ENCODE measurements at regions not wholly inside any gene's neighbourhood (a gene's known extent, or its start where the extent isn't known, plus 50 kb on each side); places are given as distances from the start of the nearest gene placed in this dataset.

DNA sequence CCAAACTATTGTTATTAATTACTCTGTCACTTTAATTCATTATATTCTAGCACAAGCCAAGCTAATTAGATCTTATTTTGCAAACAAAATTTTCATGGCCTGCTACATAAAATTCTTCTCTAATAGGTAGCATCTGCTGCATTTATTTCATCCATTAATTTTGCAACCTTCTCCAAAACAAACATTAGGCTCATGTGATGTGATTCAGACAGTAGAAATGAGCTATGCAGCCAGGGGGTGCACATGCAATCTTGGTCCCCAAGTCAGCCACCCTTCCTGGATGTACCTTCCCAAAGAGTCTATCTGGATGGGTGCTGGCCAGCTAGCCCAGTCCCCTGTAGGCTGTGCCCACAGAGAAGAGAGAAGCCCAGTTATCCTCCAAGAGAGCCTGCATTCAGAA, 242.1 kb upstream of the OSR1 start:
- H3K27ac ChIP-seq (ENCODE audit: extremely low read depth, low read depth, low read length), result no peak overlapping the region
- POLR2A ChIA-PET, result no interaction called here
- no peak overlapping the region for H3K4me3 ChIP-seq (ENCODE audit: low read depth, low read length)
- no peaks in the 10 kb centered on the region for H3K36me3 ChIP-seq (ENCODE audit: control insufficient read depth in 2 of 2, insufficient read depth in 1 of 2, low read length in 2 of 2)
- H3K9me3 ChIP-seq (ENCODE audit: control insufficient read depth, insufficient read depth, low read depth, low read length), result no peaks in the 10 kb centered on the region
- no peaks in the 10 kb centered on the region for H3K4me1 ChIP-seq (ENCODE audit: control insufficient read depth, insufficient read depth, low read length)
- TF ChIP-seq, protein P1, sequence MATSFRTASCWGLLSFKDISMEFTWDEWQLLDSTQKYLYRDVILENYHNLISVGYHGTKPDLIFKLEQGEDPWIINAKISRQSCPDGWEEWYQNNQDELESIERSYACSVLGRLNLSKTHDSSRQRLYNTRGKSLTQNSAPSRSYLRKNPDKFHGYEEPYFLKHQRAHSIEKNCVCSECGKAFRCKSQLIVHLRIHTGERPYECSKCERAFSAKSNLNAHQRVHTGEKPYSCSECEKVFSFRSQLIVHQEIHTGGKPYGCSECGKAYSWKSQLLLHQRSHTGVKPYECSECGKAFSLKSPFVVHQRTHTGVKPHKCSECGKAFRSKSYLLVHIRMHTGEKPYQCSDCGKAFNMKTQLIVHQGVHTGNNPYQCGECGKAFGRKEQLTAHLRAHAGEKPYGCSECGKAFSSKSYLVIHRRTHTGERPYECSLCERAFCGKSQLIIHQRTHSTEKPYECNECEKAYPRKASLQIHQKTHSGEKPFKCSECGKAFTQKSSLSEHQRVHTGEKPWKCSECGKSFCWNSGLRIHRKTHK (tag by site-specific recombination; IDR thresholded peaks at IDR 0.05), result no peak
- CTCF ChIA-PET, result interaction anchor here (0.6 kb wide), 1 partner anchor 749 kb away, joined by 3 read pairs; no protein-coding TSS in a partner anchor

DNA sequence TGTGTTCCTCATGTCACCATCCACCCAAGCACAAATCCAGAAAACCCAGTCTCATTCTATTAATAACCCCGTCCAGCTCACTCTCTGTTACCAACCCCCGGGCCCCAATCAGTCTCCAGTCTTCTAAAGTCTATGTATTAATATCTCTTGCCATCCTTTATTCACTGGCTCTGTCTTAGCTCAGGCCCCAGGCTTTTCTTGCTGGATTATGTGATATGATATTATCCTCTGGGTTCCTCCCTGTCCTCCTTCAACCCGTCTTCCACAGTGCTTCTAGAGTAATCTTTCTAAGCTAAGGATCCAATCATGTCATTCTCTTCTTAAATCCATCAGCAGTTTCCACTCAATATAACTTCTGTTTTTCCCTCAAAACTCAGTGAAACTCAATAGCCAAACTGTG, 240.5 kb upstream of the OSR1 start:
- Histone ChIP-seq H3K4me3 (ENCODE audit: low read depth, low read length) (no peak overlapping the region), H3K27ac (ENCODE audit: extremely low read depth, low read depth, low read length) (no peak overlapping the region), H3K4me1 (ENCODE audit: control insufficient read depth, insufficient read depth, low read length) (no peaks in the 10 kb centered on the region), H3K9me3 (ENCODE audit: control insufficient read depth, insufficient read depth, low read depth, low read length) (no peaks in the 10 kb centered on the region), H3K36me3 (ENCODE audit: control insufficient read depth in 2 of 2, insufficient read depth in 1 of 2, low read length in 2 of 2) (no peaks in the 10 kb centered on the region)
- POLR2A ChIA-PET, result no interaction called here
- CTCF ChIA-PET, result interaction anchor here (1.0 kb wide), 1 partner anchor 12 kb away, joined by 3 read pairs; no protein-coding TSS in a partner anchor
- TF ChIP-seq, protein P2, sequence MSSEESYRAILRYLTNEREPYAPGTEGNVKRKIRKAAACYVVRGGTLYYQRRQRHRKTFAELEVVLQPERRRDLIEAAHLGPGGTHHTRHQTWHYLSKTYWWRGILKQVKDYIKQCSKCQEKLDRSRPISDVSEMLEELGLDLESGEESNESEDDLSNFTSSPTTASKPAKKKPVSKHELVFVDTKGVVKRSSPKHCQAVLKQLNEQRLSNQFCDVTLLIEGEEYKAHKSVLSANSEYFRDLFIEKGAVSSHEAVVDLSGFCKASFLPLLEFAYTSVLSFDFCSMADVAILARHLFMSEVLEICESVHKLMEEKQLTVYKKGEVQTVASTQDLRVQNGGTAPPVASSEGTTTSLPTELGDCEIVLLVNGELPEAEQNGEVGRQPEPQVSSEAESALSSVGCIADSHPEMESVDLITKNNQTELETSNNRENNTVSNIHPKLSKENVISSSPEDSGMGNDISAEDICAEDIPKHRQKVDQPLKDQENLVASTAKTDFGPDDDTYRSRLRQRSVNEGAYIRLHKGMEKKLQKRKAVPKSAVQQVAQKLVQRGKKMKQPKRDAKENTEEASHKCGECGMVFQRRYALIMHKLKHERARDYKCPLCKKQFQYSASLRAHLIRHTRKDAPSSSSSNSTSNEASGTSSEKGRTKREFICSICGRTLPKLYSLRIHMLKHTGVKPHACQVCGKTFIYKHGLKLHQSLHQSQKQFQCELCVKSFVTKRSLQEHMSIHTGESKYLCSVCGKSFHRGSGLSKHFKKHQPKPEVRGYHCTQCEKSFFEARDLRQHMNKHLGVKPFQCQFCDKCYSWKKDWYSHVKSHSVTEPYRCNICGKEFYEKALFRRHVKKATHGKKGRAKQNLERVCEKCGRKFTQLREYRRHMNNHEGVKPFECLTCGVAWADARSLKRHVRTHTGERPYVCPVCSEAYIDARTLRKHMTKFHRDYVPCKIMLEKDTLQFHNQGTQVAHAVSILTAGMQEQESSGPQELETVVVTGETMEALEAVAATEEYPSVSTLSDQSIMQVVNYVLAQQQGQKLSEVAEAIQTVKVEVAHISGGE (tag by site-specific recombination; conservative IDR thresholded peaks at IDR 0.05; ENCODE audit: low read depth), result no peak
- TF ChIP-seq ZNF146 (tag by site-specific recombination; IDR thresholded peaks at IDR 0.05) (no peak), ZNF239 (tag by site-specific recombination; IDR thresholded peaks at IDR 0.05) (no peak), FEZF1 (tag by site-specific recombination; IDR thresholded peaks at IDR 0.05) (no peak), PRDM1 (tag by site-specific recombination; IDR thresholded peaks at IDR 0.05) (no peak)
- TF ChIP-seq, protein P3, sequence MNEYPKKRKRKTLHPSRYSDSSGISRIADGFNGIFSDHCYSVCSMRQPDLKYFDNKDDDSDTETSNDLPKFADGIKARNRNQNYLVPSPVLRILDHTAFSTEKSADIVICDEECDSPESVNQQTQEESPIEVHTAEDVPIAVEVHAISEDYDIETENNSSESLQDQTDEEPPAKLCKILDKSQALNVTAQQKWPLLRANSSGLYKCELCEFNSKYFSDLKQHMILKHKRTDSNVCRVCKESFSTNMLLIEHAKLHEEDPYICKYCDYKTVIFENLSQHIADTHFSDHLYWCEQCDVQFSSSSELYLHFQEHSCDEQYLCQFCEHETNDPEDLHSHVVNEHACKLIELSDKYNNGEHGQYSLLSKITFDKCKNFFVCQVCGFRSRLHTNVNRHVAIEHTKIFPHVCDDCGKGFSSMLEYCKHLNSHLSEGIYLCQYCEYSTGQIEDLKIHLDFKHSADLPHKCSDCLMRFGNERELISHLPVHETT (tag by site-specific recombination; IDR thresholded peaks at IDR 0.05), result no peak

DNA sequence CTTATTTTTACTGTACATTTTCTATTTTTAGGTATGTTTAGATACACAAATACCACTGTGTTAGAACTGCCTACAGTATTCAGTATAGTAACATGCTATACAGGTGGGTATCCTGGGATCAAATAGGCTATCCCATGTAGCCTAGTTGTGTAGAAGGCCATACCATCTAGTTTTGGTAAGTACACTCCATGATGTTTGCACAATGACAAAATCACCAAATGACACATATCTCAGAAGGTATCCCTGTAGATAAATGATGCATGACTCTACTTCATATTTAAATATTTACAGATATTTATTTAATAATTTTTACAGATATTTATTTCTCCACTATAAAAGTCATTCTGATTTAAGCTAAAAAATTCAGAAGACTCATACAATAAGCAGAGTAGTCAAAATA, 233.8 kb upstream of the OSR1 start:
- ChIA-PET CTCF (no interaction called here), POLR2A (no interaction called here)
- Histone ChIP-seq H3K27ac (ENCODE audit: extremely low read depth, low read depth, low read length) (no peak overlapping the region), H3K36me3 (ENCODE audit: control insufficient read depth in 2 of 2, insufficient read depth in 1 of 2, low read length in 2 of 2) (no peaks in the 10 kb centered on the region), H3K4me3 (ENCODE audit: low read depth, low read length) (no peak overlapping the region), H3K4me1 (ENCODE audit: control insufficient read depth, insufficient read depth, low read length) (no peaks in the 10 kb centered on the region), H3K9me3 (ENCODE audit: control insufficient read depth, insufficient read depth, low read depth, low read length) (no peaks in the 10 kb centered on the region)
- TF ChIP-seq, protein P4, sequence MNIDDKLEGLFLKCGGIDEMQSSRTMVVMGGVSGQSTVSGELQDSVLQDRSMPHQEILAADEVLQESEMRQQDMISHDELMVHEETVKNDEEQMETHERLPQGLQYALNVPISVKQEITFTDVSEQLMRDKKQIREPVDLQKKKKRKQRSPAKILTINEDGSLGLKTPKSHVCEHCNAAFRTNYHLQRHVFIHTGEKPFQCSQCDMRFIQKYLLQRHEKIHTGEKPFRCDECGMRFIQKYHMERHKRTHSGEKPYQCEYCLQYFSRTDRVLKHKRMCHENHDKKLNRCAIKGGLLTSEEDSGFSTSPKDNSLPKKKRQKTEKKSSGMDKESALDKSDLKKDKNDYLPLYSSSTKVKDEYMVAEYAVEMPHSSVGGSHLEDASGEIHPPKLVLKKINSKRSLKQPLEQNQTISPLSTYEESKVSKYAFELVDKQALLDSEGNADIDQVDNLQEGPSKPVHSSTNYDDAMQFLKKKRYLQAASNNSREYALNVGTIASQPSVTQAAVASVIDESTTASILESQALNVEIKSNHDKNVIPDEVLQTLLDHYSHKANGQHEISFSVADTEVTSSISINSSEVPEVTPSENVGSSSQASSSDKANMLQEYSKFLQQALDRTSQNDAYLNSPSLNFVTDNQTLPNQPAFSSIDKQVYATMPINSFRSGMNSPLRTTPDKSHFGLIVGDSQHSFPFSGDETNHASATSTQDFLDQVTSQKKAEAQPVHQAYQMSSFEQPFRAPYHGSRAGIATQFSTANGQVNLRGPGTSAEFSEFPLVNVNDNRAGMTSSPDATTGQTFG (tag by site-specific recombination; IDR thresholded peaks at IDR 0.05; ENCODE audit: borderline replicate concordance), result no peak
- no peak for TF ChIP-seq HOXD13 (CRISPR knock-in tag; IDR thresholded peaks at IDR 0.05; ENCODE audit: borderline replicate concordance)
- no peak for TF ChIP-seq ZNF830 (tag by site-specific recombination; IDR thresholded peaks at IDR 0.05; ENCODE audit: low read depth)
- TF ChIP-seq, protein P5, sequence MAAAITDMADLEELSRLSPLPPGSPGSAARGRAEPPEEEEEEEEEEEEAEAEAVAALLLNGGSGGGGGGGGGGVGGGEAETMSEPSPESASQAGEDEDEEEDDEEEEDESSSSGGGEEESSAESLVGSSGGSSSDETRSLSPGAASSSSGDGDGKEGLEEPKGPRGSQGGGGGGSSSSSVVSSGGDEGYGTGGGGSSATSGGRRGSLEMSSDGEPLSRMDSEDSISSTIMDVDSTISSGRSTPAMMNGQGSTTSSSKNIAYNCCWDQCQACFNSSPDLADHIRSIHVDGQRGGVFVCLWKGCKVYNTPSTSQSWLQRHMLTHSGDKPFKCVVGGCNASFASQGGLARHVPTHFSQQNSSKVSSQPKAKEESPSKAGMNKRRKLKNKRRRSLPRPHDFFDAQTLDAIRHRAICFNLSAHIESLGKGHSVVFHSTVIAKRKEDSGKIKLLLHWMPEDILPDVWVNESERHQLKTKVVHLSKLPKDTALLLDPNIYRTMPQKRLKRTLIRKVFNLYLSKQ (tag by site-specific recombination; IDR thresholded peaks at IDR 0.05; ENCODE audit: borderline replicate concordance), result no peak
- TF ChIP-seq, protein P6, sequence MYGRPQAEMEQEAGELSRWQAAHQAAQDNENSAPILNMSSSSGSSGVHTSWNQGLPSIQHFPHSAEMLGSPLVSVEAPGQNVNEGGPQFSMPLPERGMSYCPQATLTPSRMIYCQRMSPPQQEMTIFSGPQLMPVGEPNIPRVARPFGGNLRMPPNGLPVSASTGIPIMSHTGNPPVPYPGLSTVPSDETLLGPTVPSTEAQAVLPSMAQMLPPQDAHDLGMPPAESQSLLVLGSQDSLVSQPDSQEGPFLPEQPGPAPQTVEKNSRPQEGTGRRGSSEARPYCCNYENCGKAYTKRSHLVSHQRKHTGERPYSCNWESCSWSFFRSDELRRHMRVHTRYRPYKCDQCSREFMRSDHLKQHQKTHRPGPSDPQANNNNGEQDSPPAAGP (tag by site-specific recombination; IDR thresholded peaks at IDR 0.05), result no peak
- TF ChIP-seq ZNF121 (tag by site-specific recombination; IDR thresholded peaks at IDR 0.05), result no peak
- no peak for TF ChIP-seq ZNF548 (tag by site-specific recombination; IDR thresholded peaks at IDR 0.05)
- no peak for TF ChIP-seq ZNF621 (tag by site-specific recombination; IDR thresholded peaks at IDR 0.05)
- TF ChIP-seq, protein P7, sequence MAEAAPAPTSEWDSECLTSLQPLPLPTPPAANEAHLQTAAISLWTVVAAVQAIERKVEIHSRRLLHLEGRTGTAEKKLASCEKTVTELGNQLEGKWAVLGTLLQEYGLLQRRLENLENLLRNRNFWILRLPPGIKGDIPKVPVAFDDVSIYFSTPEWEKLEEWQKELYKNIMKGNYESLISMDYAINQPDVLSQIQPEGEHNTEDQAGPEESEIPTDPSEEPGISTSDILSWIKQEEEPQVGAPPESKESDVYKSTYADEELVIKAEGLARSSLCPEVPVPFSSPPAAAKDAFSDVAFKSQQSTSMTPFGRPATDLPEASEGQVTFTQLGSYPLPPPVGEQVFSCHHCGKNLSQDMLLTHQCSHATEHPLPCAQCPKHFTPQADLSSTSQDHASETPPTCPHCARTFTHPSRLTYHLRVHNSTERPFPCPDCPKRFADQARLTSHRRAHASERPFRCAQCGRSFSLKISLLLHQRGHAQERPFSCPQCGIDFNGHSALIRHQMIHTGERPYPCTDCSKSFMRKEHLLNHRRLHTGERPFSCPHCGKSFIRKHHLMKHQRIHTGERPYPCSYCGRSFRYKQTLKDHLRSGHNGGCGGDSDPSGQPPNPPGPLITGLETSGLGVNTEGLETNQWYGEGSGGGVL (tag by site-specific recombination; IDR thresholded peaks at IDR 0.05), result no peak
